GM18909 (cell line): ENCODE measurements at regions not wholly inside any gene's neighbourhood (a gene's known extent, or its start where the extent isn't known, plus 50 kb on each side); places are given as distances from the start of the nearest gene placed in this dataset.

ENCODE experiments used
- ATAC-seq: cut with Tn5 transposase; IDR thresholded peaks from one replicate; pipeline ENCODE4 v1.9.1; 2021; ENCODE audit warnings: mild to moderate bottlenecking; ENCODE audit not compliant: unreplicated experiment, poor library complexity

- no peak for ATAC-seq
These were observed 140.1 kb downstream of the URI1 start for GRCh38 chr19:30082168-30082567.

- no peak for ATAC-seq
These were observed 140.6 kb downstream of the URI1 start for GRCh38 chr19:30082611-30083010.

- no peak for ATAC-seq
These were observed 141.2 kb downstream of the URI1 start for GRCh38 chr19:30083125-30083681.

- ATAC-seq, result no peak
These were observed 141.7 kb downstream of the URI1 start for GRCh38 chr19:30083701-30084156.

GRCh38 chr19:30084390-30084819 is 142.4 kb downstream of the URI1 start:
- ATAC-seq, result no peak

- no peak for ATAC-seq
These were observed 143.4 kb downstream of the URI1 start for GRCh38 chr19:30085394-30085793.

GRCh38 chr19:30086220-30086619 is 144.2 kb downstream of the URI1 start:
- no peak for ATAC-seq

- ATAC-seq, result no peak
These were observed 144.9 kb downstream of the URI1 start for GRCh38 chr19:30086916-30087315.

GRCh38 chr19:30087381-30088138 is 145.5 kb downstream of the URI1 start:
- no peak for ATAC-seq

- ATAC-seq, result no peak
These were observed 146.5 kb downstream of the URI1 start for GRCh38 chr19:30088567-30088966.

GRCh38 chr19:30089086-30089665 is 147.1 kb downstream of the URI1 start:
- ATAC-seq, result no peak

- no peak for ATAC-seq
These were observed 148.4 kb downstream of the URI1 start for GRCh38 chr19:30090476-30090875.

GRCh38 chr19:30090963-30091362 is 148.9 kb downstream of the URI1 start:
- ATAC-seq, result no peak

GRCh38 chr19:30091456-30091855 is 149.4 kb downstream of the URI1 start:
- ATAC-seq, result no peak

- ATAC-seq, result no peak
These were observed 149.8 kb downstream of the URI1 start for GRCh38 chr19:30091856-30092255.

- no peak for ATAC-seq
These were observed 150.9 kb downstream of the URI1 start for GRCh38 chr19:30092721-30093569.

- ATAC-seq, result no peak
These were observed 152.1 kb downstream of the URI1 start for GRCh38 chr19:30093966-30094755.

GRCh38 chr19:30094756-30095140 is 152.7 kb downstream of the URI1 start:
- ATAC-seq, result no peak

GRCh38 chr19:30095171-30095570 is 153.1 kb downstream of the URI1 start:
- no peak for ATAC-seq
